ENCODE measurements at regions not wholly inside any gene's neighbourhood (a gene's known extent, or its start where the extent isn't known, plus 50 kb on each side); places are given as distances from the start of the nearest gene placed in this dataset.

- Histone ChIP-seq H3K4me3 (ENCODE audit: low read length) (no peak overlapping the region), H3K27ac (ENCODE audit: low read depth in 1 of 2, low read length in 2 of 2) (no peak overlapping the region), H3K4me1 (ENCODE audit: insufficient read depth, low read length) (no peaks in the 10 kb centered on the region), H3K9me3 (ENCODE audit: control insufficient read depth in 1 of 2, insufficient read depth in 1 of 2, low read length in 2 of 2) (no peaks in the 10 kb centered on the region), H3K36me3 (ENCODE audit: insufficient read depth, low read length) (no peaks in the 10 kb centered on the region), H3K27me3 (ENCODE audit: control insufficient read depth in 1 of 2, insufficient read depth in 2 of 2, low read length in 2 of 2) (no peaks in the 10 kb centered on the region)
- intact Hi-C loops (cut with DNase I, micrococcal nuclease): no loop called here
- TF ChIP-seq, protein P1, sequence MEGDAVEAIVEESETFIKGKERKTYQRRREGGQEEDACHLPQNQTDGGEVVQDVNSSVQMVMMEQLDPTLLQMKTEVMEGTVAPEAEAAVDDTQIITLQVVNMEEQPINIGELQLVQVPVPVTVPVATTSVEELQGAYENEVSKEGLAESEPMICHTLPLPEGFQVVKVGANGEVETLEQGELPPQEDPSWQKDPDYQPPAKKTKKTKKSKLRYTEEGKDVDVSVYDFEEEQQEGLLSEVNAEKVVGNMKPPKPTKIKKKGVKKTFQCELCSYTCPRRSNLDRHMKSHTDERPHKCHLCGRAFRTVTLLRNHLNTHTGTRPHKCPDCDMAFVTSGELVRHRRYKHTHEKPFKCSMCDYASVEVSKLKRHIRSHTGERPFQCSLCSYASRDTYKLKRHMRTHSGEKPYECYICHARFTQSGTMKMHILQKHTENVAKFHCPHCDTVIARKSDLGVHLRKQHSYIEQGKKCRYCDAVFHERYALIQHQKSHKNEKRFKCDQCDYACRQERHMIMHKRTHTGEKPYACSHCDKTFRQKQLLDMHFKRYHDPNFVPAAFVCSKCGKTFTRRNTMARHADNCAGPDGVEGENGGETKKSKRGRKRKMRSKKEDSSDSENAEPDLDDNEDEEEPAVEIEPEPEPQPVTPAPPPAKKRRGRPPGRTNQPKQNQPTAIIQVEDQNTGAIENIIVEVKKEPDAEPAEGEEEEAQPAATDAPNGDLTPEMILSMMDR (IDR thresholded peaks at IDR 0.05): no peak
- Mint-ChIP-seq H3K4me3 (no peak overlapping the region), H3K27me3 (peaks cover 6% of the 10 kb centered on the region), H3K4me1 (ENCODE audit: low read depth) (no peaks in the 10 kb centered on the region), H3K27ac (no peak overlapping the region), H3K9me3 (no peaks in the 10 kb centered on the region), H3K36me3 (ENCODE audit: low read depth) (no peaks in the 10 kb centered on the region)
- POLR2A ChIA-PET: no interaction called here
- CTCF ChIA-PET: no interaction called here
- DNase-seq (no peak), ATAC-seq (ENCODE audit: poor library complexity) (no peak)
Observed at GRCh38 chr5:68478301-68479095, 262.9 kb downstream of the PIK3R1 start.

DNA sequence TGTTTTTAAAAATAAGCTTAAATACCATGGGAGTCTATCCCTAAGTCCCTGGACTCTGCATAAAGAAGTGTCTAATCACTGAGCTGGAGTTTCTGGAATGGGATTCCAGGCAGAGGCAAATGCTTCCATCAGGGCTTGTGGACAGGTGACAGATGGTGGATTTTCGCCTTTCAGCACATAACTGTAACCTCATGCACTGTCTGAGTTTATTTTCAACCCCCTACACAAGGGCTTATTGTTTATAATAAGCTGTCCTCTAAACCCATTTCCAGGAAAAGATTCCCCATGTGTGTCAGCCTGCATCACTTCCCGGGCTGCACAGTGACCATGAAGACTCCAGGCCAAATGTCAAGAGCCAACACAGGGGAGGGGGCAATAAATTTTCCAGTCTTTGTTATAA, 264.0 kb downstream of the PIK3R1 start:
- no peaks in the 10 kb centered on the region for H3K9me3 Mint-ChIP-seq
- Histone ChIP-seq H3K9me3 (ENCODE audit: control insufficient read depth in 1 of 2, insufficient read depth in 1 of 2, low read length in 2 of 2) (no peaks in the 10 kb centered on the region), H3K36me3 (ENCODE audit: insufficient read depth, low read length) (no peaks in the 10 kb centered on the region), H3K4me3 (ENCODE audit: low read length) (no peak overlapping the region), H3K27ac (ENCODE audit: low read depth in 1 of 2, low read length in 2 of 2) (no peak overlapping the region), H3K4me1 (ENCODE audit: insufficient read depth, low read length) (no peaks in the 10 kb centered on the region), H3K27me3 (ENCODE audit: control insufficient read depth in 1 of 2, insufficient read depth in 2 of 2, low read length in 2 of 2) (no peaks in the 10 kb centered on the region)
- peaks cover 6% of the 10 kb centered on the region for H3K27me3 Mint-ChIP-seq
- H3K27ac Mint-ChIP-seq: no peak overlapping the region
- no peaks in the 10 kb centered on the region for H3K36me3 Mint-ChIP-seq (ENCODE audit: low read depth)
- ChIA-PET POLR2A (no interaction called here), CTCF (no interaction called here)
- H3K4me3 Mint-ChIP-seq: no peak overlapping the region
- no peak for ATAC-seq (ENCODE audit: poor library complexity)
- H3K4me1 Mint-ChIP-seq (ENCODE audit: low read depth): no peaks in the 10 kb centered on the region
- TF ChIP-seq, protein P1 (IDR thresholded peaks at IDR 0.05): no peak
- no peak for DNase-seq
- intact Hi-C loops (cut with DNase I, micrococcal nuclease): no loop called here

- POLR2A ChIA-PET: no interaction called here
Observed at GRCh38 chr5:68480335-68480940, 264.9 kb downstream of the PIK3R1 start.

More at GRCh38 chr5:68480335-68480940, 264.9 kb downstream of the PIK3R1 start:
- H3K27ac ChIP-seq (ENCODE audit: low read depth in 1 of 2, low read length in 2 of 2): no peak overlapping the region
- H3K4me3 Mint-ChIP-seq: no peak overlapping the region
- DNase-seq: no peak
- no peak overlapping the region for H3K4me3 ChIP-seq (ENCODE audit: low read length)
- H3K27ac Mint-ChIP-seq: no peak overlapping the region
- no peaks in the 10 kb centered on the region for H3K36me3 ChIP-seq (ENCODE audit: insufficient read depth, low read length)
- H3K27me3 ChIP-seq (ENCODE audit: control insufficient read depth in 1 of 2, insufficient read depth in 2 of 2, low read length in 2 of 2): no peaks in the 10 kb centered on the region
- CTCF ChIA-PET: no interaction called here
- TF ChIP-seq, protein P1 (IDR thresholded peaks at IDR 0.05): no peak
- no peak for ATAC-seq (ENCODE audit: poor library complexity)
- intact Hi-C loops (cut with DNase I, micrococcal nuclease): no loop called here
- no peaks in the 10 kb centered on the region for H3K9me3 ChIP-seq (ENCODE audit: control insufficient read depth in 1 of 2, insufficient read depth in 1 of 2, low read length in 2 of 2)
- no peaks in the 10 kb centered on the region for H3K4me1 ChIP-seq (ENCODE audit: insufficient read depth, low read length)
- no peaks in the 10 kb centered on the region for H3K4me1 Mint-ChIP-seq (ENCODE audit: low read depth)
- peaks cover 6% of the 10 kb centered on the region for H3K27me3 Mint-ChIP-seq
- H3K36me3 Mint-ChIP-seq (ENCODE audit: low read depth): no peaks in the 10 kb centered on the region
- no peaks in the 10 kb centered on the region for H3K9me3 Mint-ChIP-seq

Data from CD4-positive, alpha-beta T cell (primary cell).